Stimulated activated CD4-positive, alpha-beta T cell treated with anti-CD3 and anti-CD28 coated beads, Interleukin-4, amount 100 ng/mL, for 4 hours (primary cell): ENCODE measurements at regions not wholly inside any gene's neighbourhood (a gene's known extent, or its start where the extent isn't known, plus 50 kb on each side); places are given as distances from the start of the nearest gene placed in this dataset.
"Not testable (repeated sequence)": the region's sequence is repeated elsewhere in the genome, so short reads cannot be mapped to it uniquely, and the experiment has no call there.

Source experiments
- DNase-seq, 2 experiments: peaks; one replicate each; pipeline ENCODE4 v3.0.0-alpha.2; 2020

GRCh38 chr2:111514138-111514537, 369.9 kb downstream of the ANAPC1 start:
- DNase-seq = not testable (repeated sequence)

DNA sequence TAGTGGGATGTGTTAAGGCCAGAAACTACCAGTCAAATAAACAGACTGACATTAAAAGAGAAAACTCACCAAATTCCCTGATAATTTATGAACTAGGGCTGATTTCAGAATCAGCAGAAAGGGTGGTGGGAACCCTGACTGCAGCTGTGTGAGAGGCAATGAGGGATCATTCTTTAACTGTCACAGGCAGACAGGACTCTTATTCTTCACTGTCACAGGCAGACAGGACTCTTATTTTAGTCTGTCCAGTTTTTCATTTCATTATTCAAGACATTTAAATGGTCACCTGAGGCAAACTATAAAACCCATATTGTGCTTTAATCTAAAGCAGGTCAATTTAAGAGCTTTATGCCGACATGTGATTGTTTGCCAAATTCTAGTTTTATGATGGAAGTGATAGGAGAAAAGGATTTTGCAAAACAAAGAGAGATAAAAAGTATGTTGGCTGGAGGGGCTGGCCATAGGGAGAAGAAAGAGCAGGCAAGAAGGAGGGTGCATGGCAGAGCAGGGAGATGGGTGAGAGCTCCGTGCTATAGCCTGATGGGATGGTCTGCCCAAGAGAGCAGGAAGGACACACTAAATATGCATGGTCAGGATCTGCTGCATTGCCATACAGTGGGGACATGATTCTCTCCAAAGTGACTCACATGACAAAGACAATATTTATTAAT, 366.8 kb downstream of the ANAPC1 start:
- DNase-seq = not testable (repeated sequence)

GRCh38 chr2:111517721-111518053, 366.3 kb downstream of the ANAPC1 start:
- not testable (repeated sequence) for DNase-seq

DNA sequence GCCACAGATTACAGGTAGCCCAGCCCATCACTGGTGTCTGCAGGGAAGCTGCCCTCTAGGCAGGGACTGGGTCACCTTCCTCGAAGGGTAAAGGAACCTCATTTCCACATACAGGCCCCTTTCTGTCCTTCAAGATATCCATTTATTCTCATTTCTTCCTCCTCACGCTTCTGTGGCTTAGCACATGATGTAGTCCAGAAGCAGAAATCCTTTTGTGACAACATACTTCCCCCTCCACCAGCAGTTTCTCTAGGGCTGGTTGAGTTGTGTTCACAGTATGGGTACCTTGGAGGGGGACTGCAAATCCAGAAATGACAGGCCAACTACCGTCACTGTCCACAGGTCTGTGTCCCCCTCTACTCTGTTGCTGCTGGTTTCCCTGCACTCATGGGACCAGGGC, 364.9 kb downstream of the ANAPC1 start:
- no peak for DNase-seq

DNA sequence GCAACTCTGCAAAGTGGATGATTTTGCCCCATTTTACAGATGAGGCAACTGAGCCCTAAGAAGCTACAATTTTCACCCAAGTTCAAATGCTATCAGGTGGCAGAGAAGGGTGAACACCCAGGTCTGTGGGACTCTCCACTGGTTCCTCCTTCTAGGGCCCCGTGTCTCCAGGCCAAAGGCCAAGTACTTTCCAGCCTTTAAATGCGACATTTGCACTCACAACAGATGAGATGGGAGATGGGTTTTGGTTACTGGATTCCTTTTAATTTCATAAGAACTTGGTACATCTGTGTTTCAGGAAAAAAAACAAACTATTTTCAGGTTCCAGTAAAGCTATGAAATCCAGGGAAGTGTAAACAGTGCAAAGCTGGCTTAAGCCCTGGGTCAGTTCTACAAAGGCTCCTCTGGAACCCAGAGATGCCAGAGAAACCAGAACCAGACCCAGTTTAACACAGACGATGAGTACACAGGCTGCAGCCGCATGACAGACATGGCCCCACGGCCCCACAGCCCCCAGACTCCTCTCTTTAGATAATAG, 361.7 kb downstream of the ANAPC1 start:
- no peak for DNase-seq

- DNase-seq = no peak
Measured at GRCh38 chr2:111523009-111523408, 361.0 kb downstream of the ANAPC1 start.

- DNase-seq = not testable (repeated sequence)
Measured at GRCh38 chr2:111525026-111525425, 359.0 kb downstream of the ANAPC1 start.

DNA sequence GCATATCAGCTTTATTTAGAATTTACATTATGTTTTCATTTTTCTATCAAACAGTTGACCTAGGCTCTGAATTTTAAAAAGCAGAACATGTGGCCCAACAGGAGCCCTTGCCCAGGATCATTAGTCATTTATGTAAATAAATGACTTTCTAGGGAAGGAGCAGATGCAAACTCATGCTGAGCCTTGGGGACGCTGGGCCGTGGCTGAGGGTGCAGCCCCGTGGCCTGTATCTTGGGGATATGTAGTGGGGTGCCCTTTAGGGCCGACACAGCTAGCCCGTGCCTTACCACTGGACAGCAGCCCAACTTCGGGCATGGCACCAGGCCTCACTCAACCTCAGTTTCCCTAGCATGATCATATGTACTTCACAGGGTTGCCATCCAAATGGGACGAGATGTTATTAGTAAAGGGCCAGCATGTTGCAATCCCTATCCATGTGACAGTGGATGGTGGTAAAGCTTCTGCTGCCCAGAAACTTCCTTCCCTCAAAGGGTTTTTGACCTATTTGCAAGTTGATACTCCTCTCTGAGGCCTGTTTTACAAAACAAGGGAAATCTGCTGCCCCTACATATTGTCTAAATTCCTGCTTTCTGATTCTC, 357.9 kb downstream of the ANAPC1 start:
- not testable (repeated sequence) for DNase-seq

DNA sequence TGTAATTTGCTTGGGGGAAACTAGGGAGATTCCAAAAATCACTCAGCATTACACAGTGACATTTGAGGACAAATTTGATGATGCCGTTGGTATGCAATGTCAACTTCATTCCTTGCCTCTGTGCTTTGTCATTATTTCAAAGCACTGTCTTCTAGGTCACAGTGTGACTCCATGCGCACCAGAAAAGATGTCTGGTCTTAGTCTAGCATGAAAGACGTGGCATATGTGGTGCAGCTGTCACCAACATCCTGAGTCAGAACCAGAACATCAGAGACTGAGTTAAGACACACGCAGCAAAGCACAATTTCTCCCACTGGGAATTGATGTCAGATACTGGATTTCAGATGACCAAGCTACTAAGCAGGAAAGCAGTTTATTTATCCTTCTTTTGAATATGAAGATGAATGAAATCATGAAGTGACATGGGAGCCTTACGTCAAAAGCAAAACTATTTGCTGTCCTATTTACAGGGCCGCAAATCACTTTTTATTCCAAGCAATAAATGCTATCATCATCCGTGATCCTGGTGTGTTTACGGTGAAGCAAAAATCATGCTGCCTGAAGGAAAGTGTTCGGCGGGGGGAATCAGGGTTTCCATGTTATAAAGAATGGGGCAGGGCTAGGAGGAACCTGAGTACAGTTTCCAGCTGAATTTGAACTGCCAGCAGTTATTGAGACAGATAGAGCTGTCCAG, 356.1 kb downstream of the ANAPC1 start:
- not testable (repeated sequence) for DNase-seq

DNA sequence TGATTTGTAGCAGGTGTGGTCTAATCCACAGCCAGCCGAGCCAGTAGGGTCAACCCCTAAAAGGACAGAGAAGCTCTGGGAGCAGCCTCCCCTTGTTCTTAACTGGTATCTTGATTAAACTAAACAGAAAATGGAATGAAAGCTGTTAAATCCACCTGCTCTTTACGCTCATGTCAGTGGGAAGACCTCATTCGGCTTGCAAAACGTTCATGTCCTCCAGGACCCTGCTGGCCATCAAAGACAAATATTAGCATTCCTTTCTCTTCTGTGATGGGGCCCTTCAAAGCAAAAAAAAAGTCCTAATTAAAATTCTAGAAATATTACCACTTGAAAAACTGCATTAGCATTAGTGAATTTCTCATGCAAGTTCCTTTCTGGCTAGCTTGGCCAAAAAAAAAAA, 355.0 kb downstream of the ANAPC1 start:
- not testable (repeated sequence) for DNase-seq

DNA sequence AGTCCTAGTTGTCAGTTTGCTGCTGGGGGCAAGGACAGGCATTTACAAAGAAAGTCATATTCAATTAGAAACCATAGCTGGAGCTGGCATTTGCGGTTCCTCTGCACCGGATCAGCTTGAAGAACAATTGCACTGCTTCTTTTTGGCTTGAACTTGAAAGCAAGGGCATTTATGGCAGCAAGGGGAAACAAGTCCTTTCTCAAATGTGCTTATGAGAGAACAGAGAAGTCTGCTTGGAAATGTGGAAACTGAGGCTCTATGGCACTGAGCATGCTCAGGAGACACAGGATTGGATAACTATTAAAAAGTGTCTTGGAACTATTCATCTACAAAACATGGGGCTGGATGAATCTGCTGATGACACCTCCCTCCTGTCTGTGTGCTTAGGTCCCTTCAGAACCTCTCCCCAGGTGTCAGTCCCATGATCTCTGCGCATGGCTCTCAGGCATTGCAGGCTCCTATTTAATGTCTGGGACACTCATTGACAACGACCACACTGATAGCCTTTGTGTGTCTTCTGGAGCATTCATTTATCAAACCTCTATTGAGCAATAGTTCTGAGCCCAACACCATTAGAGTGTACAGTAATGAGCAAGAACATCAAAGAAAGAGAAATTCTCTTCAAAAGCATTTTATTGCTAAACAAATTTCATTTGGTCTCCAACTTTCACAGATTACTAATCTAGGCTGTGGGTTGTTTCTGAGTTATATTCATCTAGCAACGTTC, 353.6 kb downstream of the ANAPC1 start:
- DNase-seq = not testable (repeated sequence)

GRCh38 chr2:111532682-111533556, 351.1 kb downstream of the ANAPC1 start:
- not testable (repeated sequence) for DNase-seq

- not testable (repeated sequence) for DNase-seq
Measured at GRCh38 chr2:111533557-111534247, 350.3 kb downstream of the ANAPC1 start.

GRCh38 chr2:111534910-111535352, 349.1 kb downstream of the ANAPC1 start:
- no peak for DNase-seq

DNA sequence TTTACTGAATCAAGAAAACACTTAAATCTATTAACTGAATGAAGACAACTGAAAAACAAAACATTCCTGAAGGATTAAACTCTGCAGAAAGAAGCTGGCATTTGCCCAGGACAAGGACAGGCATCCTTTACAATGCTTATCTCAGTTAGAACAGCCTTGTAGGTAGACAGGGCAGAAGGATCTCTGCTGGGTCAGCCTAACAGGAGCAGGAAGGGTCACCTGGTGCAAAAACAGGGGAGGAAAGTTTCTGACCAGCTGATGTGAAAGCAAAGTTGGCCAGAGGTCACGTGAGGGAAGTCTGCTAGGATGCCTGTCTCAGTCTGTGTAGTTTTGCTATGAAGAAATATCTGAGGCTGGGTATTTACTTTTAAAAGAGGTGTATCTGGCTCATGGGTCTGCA, 348.6 kb downstream of the ANAPC1 start:
- no peak for DNase-seq

- DNase-seq = no peak
Measured at GRCh38 chr2:111537078-111537655, 346.8 kb downstream of the ANAPC1 start.

- not testable (repeated sequence) for DNase-seq
Measured at GRCh38 chr2:111539991-111540390, 344.0 kb downstream of the ANAPC1 start.

GRCh38 chr2:111542120-111542774, 341.7 kb downstream of the ANAPC1 start:
- not testable (repeated sequence) for DNase-seq

DNA sequence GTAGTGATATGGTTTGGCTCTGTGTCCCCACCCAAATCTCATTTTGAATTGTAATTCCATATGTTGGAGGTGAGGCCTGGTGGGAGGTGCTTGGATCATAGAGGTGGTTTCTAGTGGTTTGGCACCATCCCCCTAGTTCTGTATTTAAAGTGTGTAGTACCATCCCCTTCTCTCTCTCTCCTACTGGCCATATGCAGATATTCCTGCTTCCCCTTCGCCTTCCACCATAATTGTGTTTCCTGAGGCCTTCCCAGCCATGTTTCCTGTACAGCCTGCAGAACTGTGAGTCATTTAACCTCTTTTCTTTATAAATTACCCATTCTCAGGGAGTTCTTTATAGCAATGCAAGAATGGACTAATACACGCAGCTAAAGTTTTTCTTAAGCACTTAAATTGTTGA, 340.0 kb downstream of the ANAPC1 start:
- DNase-seq = not testable (repeated sequence)

- not testable (repeated sequence) for DNase-seq
Measured at GRCh38 chr2:111545723-111546431, 338.1 kb downstream of the ANAPC1 start.
